ENCODE measurements at regions not wholly inside any gene's neighbourhood (a gene's known extent, or its start where the extent isn't known, plus 50 kb on each side); places are given as distances from the start of the nearest gene placed in this dataset.
"Not testable (repeated sequence)": the region's sequence is repeated elsewhere in the genome, so short reads cannot be mapped to it uniquely, and the experiment has no call there.

DNA sequence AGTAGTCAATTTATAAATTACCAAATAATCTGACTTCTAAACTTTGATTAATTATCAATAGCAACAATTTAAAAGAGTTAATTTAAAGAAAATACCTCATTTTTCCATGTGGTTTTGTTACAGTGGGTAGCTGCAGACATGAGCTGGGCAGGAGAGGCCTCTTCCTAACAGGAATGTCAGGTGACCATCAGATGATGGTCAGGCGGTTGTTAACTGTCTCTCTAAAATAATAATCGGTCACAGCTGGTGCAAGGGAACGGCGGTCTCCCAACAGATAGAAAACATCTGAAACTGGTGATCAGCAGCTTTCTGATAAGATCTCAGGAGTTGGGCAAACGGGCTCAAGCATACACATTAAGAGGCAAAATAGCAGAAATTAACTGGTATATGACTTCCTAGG lies 342.7 kb upstream of the CYLC2 start:
- TF ChIP-seq, protein P1, sequence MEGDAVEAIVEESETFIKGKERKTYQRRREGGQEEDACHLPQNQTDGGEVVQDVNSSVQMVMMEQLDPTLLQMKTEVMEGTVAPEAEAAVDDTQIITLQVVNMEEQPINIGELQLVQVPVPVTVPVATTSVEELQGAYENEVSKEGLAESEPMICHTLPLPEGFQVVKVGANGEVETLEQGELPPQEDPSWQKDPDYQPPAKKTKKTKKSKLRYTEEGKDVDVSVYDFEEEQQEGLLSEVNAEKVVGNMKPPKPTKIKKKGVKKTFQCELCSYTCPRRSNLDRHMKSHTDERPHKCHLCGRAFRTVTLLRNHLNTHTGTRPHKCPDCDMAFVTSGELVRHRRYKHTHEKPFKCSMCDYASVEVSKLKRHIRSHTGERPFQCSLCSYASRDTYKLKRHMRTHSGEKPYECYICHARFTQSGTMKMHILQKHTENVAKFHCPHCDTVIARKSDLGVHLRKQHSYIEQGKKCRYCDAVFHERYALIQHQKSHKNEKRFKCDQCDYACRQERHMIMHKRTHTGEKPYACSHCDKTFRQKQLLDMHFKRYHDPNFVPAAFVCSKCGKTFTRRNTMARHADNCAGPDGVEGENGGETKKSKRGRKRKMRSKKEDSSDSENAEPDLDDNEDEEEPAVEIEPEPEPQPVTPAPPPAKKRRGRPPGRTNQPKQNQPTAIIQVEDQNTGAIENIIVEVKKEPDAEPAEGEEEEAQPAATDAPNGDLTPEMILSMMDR (conservative IDR thresholded peaks at IDR 0.05; ENCODE audit: low read depth, low read length) = no peak
- DNase-seq (ENCODE audit: low read depth) = no peak
- H3K4me3 ChIP-seq (ENCODE audit: low read depth, low read length) = no peak overlapping the region

DNA sequence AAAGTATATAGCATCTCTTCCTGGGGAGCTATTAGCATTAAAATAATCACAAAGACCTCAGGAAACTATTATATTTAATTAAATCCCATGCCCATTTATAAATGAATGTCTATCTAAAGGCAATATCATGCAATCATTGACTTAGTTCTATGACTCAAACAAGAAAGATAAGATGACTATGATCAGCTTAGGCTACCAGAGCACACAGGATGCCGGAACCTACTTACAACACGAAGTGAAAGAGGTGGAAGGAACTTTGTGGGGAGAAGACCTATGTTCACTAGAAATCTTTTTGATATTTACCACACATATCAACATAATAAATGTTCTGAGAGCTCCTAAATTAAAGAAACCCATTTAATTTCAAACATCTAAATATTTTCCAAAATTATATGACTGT lies 344.2 kb upstream of the CYLC2 start:
- DNase-seq (ENCODE audit: low read depth) = no peak
- no peak overlapping the region for H3K4me3 ChIP-seq (ENCODE audit: low read depth, low read length)
- TF ChIP-seq, protein P1 (conservative IDR thresholded peaks at IDR 0.05; ENCODE audit: low read depth, low read length) = no peak

DNA sequence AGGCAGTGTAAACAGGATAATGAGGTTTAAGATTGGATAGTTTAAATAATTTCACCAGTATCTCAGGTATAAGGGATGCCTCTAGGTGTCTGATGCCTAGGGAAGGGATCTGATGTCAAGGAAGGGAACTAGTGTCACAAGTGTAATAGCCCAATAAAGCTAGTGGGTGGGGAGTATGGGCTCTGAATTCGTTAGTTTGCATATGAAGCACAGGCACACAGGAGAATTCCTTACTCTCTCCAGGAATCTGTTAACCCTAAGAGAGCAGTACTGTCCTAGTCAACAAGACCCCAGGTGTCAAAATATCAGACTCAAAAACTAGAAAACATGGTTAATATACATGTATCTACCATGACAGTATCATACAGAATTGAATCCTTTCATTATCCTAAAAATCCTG lies 352.5 kb upstream of the CYLC2 start:
- TF ChIP-seq, protein P1 (conservative IDR thresholded peaks at IDR 0.05; ENCODE audit: low read depth, low read length) = no peak
- H3K4me3 ChIP-seq (ENCODE audit: low read depth, low read length) = no peak overlapping the region
- no peak for DNase-seq (ENCODE audit: low read depth)

DNA sequence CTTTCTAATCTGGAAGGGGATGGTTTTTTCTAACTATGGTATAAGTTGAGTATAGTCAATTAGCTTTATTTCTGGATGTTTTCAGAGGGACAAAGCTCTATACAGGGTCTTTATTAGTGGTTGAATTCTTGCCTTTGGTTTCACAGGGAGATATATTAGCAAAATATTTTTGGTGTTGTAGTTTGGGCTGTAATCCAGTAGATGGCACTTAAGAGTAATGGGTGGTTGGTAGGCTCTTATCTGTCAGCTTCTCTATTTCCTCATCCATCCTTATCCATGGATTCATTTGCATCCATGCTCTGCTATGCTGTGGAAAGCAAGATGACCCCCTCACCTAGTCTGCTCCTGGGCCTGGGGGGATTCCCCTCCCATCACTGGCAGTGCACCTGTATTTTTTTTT lies 363.6 kb upstream of the CYLC2 start:
- no peak overlapping the region for H3K4me3 ChIP-seq (ENCODE audit: low read depth, low read length)
- DNase-seq (ENCODE audit: low read depth) = peak; percentile 27
- TF ChIP-seq, protein P1 (conservative IDR thresholded peaks at IDR 0.05; ENCODE audit: low read depth, low read length) = peak; percentile 43

DNA sequence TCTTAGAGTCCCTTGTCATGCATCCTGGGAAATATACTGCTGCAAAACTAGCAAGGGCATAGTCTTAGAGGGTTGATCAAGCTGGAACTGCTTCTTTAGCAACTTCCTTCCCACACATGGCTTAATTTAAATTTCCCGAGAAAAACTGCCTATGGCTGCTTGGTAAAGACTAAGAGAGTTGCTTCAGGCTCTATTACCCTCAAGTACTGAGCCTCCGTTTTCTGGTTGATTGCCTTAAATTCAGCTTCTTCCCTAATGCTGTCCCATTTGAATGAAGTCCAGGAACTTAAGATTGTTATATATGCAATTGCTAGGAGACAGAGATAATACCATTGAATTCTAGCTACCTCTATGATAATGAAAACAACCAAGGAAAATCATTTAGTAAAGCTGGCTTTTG lies 385.7 kb upstream of the CYLC2 start:
- no peak overlapping the region for H3K4me3 ChIP-seq (ENCODE audit: low read depth, low read length)
- no peak for DNase-seq (ENCODE audit: low read depth)
- TF ChIP-seq, protein P1 (conservative IDR thresholded peaks at IDR 0.05; ENCODE audit: low read depth, low read length) = no peak

DNA sequence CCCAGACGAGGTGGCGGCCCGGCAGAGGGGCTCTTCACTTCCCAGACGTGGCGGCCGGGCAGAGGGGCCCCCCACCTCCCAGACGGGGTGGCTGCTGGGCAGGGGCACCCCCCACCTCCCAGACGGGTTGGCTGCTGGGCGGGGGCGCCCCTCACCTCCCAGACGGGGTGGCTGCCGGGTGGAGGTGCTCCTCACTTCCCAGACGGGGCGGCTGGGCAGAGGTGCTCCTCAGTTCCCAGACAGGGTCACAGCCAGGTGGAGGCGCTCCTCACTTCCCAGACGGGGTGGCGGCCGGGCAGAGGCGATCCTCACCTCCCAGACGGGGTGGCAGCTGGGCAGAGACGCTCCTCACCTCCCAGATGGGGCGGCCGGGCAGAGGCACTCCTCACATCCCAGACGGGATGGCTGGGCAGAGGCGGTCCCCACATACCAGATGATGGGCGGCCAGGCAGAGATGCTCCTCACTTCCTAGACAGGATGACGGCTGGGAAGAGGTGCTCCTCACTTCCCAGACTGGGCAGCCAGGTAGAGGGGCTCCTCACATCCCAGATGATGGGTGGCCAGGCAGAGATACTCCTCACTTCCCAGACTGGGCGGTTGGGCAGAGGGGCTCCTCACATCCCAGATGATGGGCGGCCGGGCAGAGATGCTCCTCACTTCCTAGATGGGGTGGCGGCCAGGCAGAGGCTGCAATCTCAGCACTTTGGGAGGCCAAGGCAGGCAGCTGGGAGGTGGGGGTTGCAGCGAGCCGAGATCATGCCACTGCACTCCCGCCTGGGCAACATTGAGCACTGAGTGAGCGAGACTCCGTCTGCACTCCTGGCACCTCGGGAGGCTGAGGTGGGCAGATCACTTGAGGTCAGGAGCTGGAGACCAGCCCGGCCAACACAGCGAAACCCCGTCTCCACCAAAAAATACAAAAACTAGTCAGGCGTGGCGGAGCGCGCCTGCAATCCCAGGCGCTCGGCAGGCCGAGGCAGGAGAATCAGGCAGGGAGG lies 391.6 kb upstream of the CYLC2 start:
- not testable (repeated sequence) for DNase-seq (ENCODE audit: low read depth); H3K4me3 ChIP-seq (ENCODE audit: low read depth, low read length)

DNA sequence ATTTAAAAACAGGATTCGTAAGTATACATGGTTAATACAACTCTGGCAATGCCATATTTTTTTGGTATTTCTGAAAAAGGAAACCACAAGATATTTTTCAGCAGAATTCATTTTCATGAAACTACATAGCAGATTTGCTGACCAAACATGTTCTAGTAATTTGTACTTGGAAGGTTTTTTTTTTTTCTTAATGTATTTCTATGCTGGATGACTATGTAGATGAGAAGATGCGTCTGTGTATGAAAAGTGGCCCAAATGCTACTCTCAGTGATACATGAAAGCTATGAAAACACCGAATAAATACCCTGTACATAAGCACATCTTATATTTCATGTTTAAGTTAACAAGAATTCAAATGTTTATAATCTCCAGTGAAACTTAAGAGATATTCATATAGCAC lies 400.9 kb upstream of the CYLC2 start:
- no peak for DNase-seq (ENCODE audit: low read depth)
- TF ChIP-seq, protein P1 (conservative IDR thresholded peaks at IDR 0.05; ENCODE audit: low read depth, low read length) = no peak
- no peak overlapping the region for H3K4me3 ChIP-seq (ENCODE audit: low read depth, low read length)
